ENCODE measurements at regions not wholly inside any gene's neighbourhood (a gene's known extent, or its start where the extent isn't known, plus 50 kb on each side); places are given as distances from the start of the nearest gene placed in this dataset.

DNA sequence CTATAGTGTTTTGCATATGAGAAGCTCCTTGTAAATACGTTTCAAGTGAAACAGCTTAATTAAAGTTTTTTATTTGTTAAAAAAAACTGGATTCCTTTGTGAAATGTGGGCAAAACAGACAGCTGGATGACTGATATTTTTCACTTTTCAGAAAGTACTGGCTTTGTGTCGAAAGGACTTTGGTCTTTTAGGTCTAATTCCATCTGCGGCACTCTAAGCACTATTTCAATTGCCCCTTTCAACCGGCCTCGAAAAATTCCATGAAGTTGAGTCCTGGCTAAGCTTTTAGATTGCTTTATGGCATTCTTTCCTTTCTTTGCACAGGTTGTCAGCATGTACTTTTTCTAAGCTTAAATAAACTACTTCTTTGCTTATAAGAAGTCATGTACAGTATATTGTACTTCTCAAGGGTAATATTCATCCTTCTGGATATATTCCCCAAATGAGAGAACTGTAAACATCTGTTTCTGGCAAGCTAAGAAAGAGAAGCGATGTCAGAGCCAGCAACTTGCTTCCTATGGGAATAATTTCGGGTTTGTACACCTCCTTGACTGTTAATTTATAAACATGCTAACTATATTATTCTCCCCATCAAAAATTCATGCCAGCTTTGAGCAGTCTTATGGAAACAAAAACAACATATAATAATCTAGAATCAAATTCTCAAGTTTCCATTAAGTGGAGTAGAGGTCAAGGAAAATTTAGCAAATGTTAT, 611.3 kb downstream of the ETNK1 start:
- Histone ChIP-seq H3K9me3 (ENCODE audit: control insufficient read depth, insufficient read depth, low read length) (peaks cover 3% of the 10 kb centered on the region), H3K4me3 (ENCODE audit: low read length) (no peak overlapping the region), H3K4me1 (ENCODE audit: control insufficient read depth, insufficient read depth, low read length) (no peaks in the 10 kb centered on the region), H3K27ac (ENCODE audit: low read length) (no peak overlapping the region), H3K36me3 (ENCODE audit: control insufficient read depth, insufficient read depth, low read length) (no peaks in the 10 kb centered on the region), H3K27me3 (ENCODE audit: control insufficient read depth, insufficient read depth, low read length) (no peaks in the 10 kb centered on the region)
- H3K4me3 Mint-ChIP-seq: no peak overlapping the region
- no peak for ATAC-seq
- 78% methylated on average over 7 of the region's 7 CpGs for WGBS (ENCODE audit: insufficient coverage)
- H3K4me1 Mint-ChIP-seq: no peaks in the 10 kb centered on the region
- H3K27me3 Mint-ChIP-seq (ENCODE audit: low read depth in 2 of 2): no peaks in the 10 kb centered on the region
- no peak for DNase-seq
- H3K36me3 Mint-ChIP-seq: no peaks in the 10 kb centered on the region
- no peak overlapping the region for H3K27ac Mint-ChIP-seq
- intact Hi-C loops (cut with micrococcal nuclease): no loop called here
- H3K9me3 Mint-ChIP-seq: peaks cover 3 to 8% of the 10 kb centered on the region in 2 donors
- TF ChIP-seq, protein P1, sequence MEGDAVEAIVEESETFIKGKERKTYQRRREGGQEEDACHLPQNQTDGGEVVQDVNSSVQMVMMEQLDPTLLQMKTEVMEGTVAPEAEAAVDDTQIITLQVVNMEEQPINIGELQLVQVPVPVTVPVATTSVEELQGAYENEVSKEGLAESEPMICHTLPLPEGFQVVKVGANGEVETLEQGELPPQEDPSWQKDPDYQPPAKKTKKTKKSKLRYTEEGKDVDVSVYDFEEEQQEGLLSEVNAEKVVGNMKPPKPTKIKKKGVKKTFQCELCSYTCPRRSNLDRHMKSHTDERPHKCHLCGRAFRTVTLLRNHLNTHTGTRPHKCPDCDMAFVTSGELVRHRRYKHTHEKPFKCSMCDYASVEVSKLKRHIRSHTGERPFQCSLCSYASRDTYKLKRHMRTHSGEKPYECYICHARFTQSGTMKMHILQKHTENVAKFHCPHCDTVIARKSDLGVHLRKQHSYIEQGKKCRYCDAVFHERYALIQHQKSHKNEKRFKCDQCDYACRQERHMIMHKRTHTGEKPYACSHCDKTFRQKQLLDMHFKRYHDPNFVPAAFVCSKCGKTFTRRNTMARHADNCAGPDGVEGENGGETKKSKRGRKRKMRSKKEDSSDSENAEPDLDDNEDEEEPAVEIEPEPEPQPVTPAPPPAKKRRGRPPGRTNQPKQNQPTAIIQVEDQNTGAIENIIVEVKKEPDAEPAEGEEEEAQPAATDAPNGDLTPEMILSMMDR (IDR thresholded peaks at IDR 0.05): no peak

DNA sequence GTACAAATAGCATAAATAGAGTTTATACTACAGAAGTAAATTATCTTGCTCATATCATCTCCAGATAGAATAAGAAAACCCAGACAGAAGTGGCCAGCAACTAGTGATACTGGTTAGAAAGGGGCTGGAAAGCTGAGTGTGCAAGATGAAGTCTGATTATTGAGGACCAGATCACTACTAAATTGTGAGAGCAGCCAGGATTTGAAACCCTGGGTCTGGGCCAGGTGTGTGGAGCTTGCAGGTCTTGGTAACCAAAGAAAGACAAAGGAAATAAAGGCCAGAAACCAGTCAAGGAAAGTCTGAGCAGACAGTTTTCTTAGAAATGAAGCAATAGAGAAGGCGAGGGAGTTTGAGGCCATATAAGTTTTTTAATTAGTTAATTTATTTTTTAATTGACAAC, 611.8 kb downstream of the ETNK1 start:
- no peak overlapping the region for H3K27ac Mint-ChIP-seq
- no peak overlapping the region for H3K4me3 Mint-ChIP-seq
- ATAC-seq (no peak), DNase-seq (no peak)
- intact Hi-C loops (cut with micrococcal nuclease): no loop called here
- Histone ChIP-seq H3K4me1 (ENCODE audit: control insufficient read depth, insufficient read depth, low read length) (no peaks in the 10 kb centered on the region), H3K27me3 (ENCODE audit: control insufficient read depth, insufficient read depth, low read length) (no peaks in the 10 kb centered on the region), H3K36me3 (ENCODE audit: control insufficient read depth, insufficient read depth, low read length) (no peaks in the 10 kb centered on the region), H3K27ac (ENCODE audit: low read length) (no peak overlapping the region), H3K4me3 (ENCODE audit: low read length) (no peak overlapping the region), H3K9me3 (ENCODE audit: control insufficient read depth, insufficient read depth, low read length) (peaks cover 3% of the 10 kb centered on the region)
- no peaks in the 10 kb centered on the region for H3K27me3 Mint-ChIP-seq (ENCODE audit: low read depth in 2 of 2)
- H3K9me3 Mint-ChIP-seq: peaks cover 5% of the 10 kb centered on the region in 2 donors
- TF ChIP-seq, protein P1 (IDR thresholded peaks at IDR 0.05): no peak
- H3K4me1 Mint-ChIP-seq: no peaks in the 10 kb centered on the region
- no peaks in the 10 kb centered on the region for H3K36me3 Mint-ChIP-seq
- no CpG with 5 or more reads among the region's 1 CpG for WGBS (ENCODE audit: insufficient coverage)

DNA sequence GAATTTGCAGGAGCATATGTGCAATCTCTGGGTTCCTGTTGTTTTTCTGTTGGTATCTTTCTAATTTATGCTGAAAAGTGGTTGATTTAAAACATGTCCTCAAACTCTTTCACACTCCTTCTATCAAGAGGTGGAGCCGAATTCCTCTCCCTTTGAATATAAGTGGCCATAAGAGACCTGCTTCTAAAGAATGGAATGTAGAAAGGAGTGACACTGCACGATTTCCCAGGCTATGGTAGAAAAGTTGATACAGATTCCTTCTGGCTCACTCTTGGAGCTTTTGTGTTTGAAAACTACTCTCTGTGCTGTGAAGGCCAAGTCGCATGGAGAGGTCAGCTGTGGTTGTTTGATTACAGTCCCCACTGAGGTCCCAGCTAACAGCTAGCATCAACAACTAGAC, 613.2 kb downstream of the ETNK1 start:
- intact Hi-C loops (cut with micrococcal nuclease): no loop called here
- Mint-ChIP-seq H3K27me3 (ENCODE audit: low read depth in 2 of 2) (no peaks in the 10 kb centered on the region), H3K4me3 (no peak overlapping the region), H3K36me3 (no peaks in the 10 kb centered on the region), H3K9me3 (peaks cover 10 to 11% of the 10 kb centered on the region in 2 donors), H3K4me1 (no peaks in the 10 kb centered on the region), H3K27ac (no peak overlapping the region)
- H3K36me3 ChIP-seq (ENCODE audit: control insufficient read depth, insufficient read depth, low read length): no peaks in the 10 kb centered on the region
- no peaks in the 10 kb centered on the region for H3K4me1 ChIP-seq (ENCODE audit: control insufficient read depth, insufficient read depth, low read length)
- H3K27ac ChIP-seq (ENCODE audit: low read length): no peak overlapping the region
- ATAC-seq (no peak), DNase-seq (no peak)
- no peaks in the 10 kb centered on the region for H3K27me3 ChIP-seq (ENCODE audit: control insufficient read depth, insufficient read depth, low read length)
- no peak overlapping the region for H3K4me3 ChIP-seq (ENCODE audit: low read length)
- TF ChIP-seq, protein P1 (IDR thresholded peaks at IDR 0.05): no peak
- WGBS (ENCODE audit: insufficient coverage): 86% methylated on average over 3 of the region's 3 CpGs
- H3K9me3 ChIP-seq (ENCODE audit: control insufficient read depth, insufficient read depth, low read length): peaks cover 3% of the 10 kb centered on the region

DNA sequence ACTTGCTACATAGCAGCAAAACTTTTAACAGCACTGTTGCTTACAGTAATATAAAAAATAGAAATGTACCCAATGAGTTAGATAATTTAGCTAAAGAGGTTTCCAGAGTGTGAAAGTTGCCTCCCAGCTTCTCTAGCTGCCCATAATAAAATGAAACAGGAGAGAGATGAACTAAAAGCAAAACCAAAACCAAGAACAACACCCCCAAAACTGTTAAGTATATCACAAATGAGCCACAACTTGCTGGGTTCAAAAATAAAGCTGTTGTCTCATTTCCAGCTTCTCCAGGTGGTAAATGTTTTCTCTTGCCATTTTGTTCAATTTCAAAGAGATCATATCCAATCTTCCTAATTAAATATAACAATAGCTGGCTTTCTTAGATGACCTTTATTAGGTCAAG, 614.0 kb downstream of the ETNK1 start:
- Mint-ChIP-seq H3K9me3 (peaks cover 12 to 14% of the 10 kb centered on the region in 2 donors), H3K27me3 (ENCODE audit: low read depth in 2 of 2) (no peaks in the 10 kb centered on the region), H3K36me3 (no peaks in the 10 kb centered on the region), H3K4me1 (no peaks in the 10 kb centered on the region), H3K4me3 (no peak overlapping the region), H3K27ac (no peak overlapping the region)
- no peak for DNase-seq
- intact Hi-C loops (cut with micrococcal nuclease): no loop called here
- H3K4me3 ChIP-seq (ENCODE audit: low read length): no peak overlapping the region
- H3K4me1 ChIP-seq (ENCODE audit: control insufficient read depth, insufficient read depth, low read length): no peaks in the 10 kb centered on the region
- no peaks in the 10 kb centered on the region for H3K27me3 ChIP-seq (ENCODE audit: control insufficient read depth, insufficient read depth, low read length)
- no peak overlapping the region for H3K27ac ChIP-seq (ENCODE audit: low read length)
- no peak for ATAC-seq
- TF ChIP-seq, protein P1 (IDR thresholded peaks at IDR 0.05): no peak
- H3K9me3 ChIP-seq (ENCODE audit: control insufficient read depth, insufficient read depth, low read length): peaks cover 3% of the 10 kb centered on the region
- no peaks in the 10 kb centered on the region for H3K36me3 ChIP-seq (ENCODE audit: control insufficient read depth, insufficient read depth, low read length)
